ENCODE measurements at regions not wholly inside any gene's neighbourhood (a gene's known extent, or its start where the extent isn't known, plus 50 kb on each side); places are given as distances from the start of the nearest gene placed in this dataset.

DNA sequence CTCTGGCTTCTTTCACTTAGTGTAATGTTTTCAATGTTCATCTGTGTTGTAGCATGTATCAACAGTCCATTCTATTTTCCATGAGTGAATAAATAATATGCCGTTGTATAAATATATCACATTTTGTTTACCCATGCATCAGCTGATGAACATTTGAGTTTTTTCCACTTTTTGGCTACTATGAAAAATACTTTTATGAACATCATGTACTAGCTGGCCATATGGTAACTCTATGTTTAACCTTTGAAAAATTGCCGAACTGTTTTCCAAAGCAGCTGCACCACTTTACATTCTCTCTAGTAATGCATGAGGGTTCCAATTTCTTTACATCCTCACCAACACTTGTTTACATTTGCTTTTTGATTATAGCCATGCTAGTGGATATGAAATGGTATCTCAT lies 59.8 kb upstream of the FAR1 start:
- TF ChIP-seq, protein P1, sequence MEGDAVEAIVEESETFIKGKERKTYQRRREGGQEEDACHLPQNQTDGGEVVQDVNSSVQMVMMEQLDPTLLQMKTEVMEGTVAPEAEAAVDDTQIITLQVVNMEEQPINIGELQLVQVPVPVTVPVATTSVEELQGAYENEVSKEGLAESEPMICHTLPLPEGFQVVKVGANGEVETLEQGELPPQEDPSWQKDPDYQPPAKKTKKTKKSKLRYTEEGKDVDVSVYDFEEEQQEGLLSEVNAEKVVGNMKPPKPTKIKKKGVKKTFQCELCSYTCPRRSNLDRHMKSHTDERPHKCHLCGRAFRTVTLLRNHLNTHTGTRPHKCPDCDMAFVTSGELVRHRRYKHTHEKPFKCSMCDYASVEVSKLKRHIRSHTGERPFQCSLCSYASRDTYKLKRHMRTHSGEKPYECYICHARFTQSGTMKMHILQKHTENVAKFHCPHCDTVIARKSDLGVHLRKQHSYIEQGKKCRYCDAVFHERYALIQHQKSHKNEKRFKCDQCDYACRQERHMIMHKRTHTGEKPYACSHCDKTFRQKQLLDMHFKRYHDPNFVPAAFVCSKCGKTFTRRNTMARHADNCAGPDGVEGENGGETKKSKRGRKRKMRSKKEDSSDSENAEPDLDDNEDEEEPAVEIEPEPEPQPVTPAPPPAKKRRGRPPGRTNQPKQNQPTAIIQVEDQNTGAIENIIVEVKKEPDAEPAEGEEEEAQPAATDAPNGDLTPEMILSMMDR (conservative IDR thresholded peaks at IDR 0.05; ENCODE audit: low read length), result no peak
- TF ChIP-seq EZH2phosphoT487 (IDR thresholded peaks at IDR 0.05; ENCODE audit: borderline replicate concordance, low read depth, low read length), result no peak
